Astrocyte (in vitro differentiated cells and primary cell): ENCODE measurements at regions not wholly inside any gene's neighbourhood (a gene's known extent, or its start where the extent isn't known, plus 50 kb on each side); places are given as distances from the start of the nearest gene placed in this dataset.

Source experiments
- DNase-seq: peaks from one replicate; pipeline ENCODE4 v3.0.0-alpha.2; 2010; ENCODE audit warnings: low read depth
- FAIRE-seq: peaks from 2 replicates; lab custom pipeline; 2011; peaks lifted over from hg19 to GRCh38; lab: Jason Lieb, UNC
- H2AFZ ChIP-seq: 2 replicates; pipeline ENCODE4 v1.6.0; 2012; ENCODE audit warnings: low read depth, low read length, inconsistent platforms
- H3K27ac ChIP-seq: 2 replicates; pipeline ENCODE4 v1.5.1; 2011; ENCODE audit warnings: low read depth, low read length, inconsistent platforms
- H3K27me3 ChIP-seq: 2 replicates; pipeline ENCODE4 v1.6.0; 2011; ENCODE audit warnings: low read length, inconsistent platforms; ENCODE audit not compliant: insufficient read depth
- H3K36me3 ChIP-seq: 2 replicates; pipeline ENCODE4 v1.5.1; 2011; ENCODE audit warnings: low read length, inconsistent platforms; ENCODE audit not compliant: insufficient read depth
- H3K4me1 ChIP-seq: 2 replicates; pipeline ENCODE4 v1.5.1; 2011; ENCODE audit warnings: low read length, inconsistent platforms; ENCODE audit not compliant: insufficient read depth
- H3K4me2 ChIP-seq: 2 replicates; pipeline ENCODE4 v1.6.0; 2012; ENCODE audit warnings: low read length, inconsistent platforms
- H3K4me3 ChIP-seq: 2 replicates; pipeline ENCODE4 v1.5.1; 2011; ENCODE audit warnings: low read depth, mild to moderate bottlenecking, low read length, inconsistent platforms; ENCODE audit not compliant: insufficient read depth
- H3K79me2 ChIP-seq: 2 replicates; pipeline ENCODE4 v1.6.0; 2012; ENCODE audit warnings: mild to moderate bottlenecking, low read length, inconsistent platforms; ENCODE audit not compliant: insufficient read depth
- H3K9ac ChIP-seq: 2 replicates; pipeline ENCODE4 v1.6.0; 2012; ENCODE audit warnings: mild to moderate bottlenecking, low read length, inconsistent platforms
- H3K9me3 ChIP-seq: 2 replicates; pipeline ENCODE4 v1.5.1; 2012; ENCODE audit warnings: low read depth, mild to moderate bottlenecking, low read length, inconsistent platforms; ENCODE audit not compliant: insufficient read depth
- H4K20me1 ChIP-seq: 2 replicates; pipeline ENCODE4 v1.6.0; 2012; ENCODE audit warnings: low read length, inconsistent platforms; ENCODE audit not compliant: insufficient read depth
- H3K27ac Mint-ChIP-seq: one replicate; pipeline ENCODE4 v1.8.0; 2021; ENCODE audit warnings: mild to moderate bottlenecking, mixed read lengths; ENCODE audit not compliant: unreplicated experiment
- H3K27me3 Mint-ChIP-seq: one replicate; pipeline ENCODE4 v1.8.0; 2021; ENCODE audit warnings: low read depth, mixed read lengths; ENCODE audit not compliant: unreplicated experiment
- H3K36me3 Mint-ChIP-seq: one replicate; pipeline ENCODE4 v1.8.0; 2021; ENCODE audit warnings: low read depth, mixed read lengths; ENCODE audit not compliant: unreplicated experiment
- H3K4me1 Mint-ChIP-seq: one replicate; pipeline ENCODE4 v1.8.0; 2021; ENCODE audit warnings: low read depth, mixed read lengths; ENCODE audit not compliant: unreplicated experiment
- H3K4me3 Mint-ChIP-seq: one replicate; pipeline ENCODE4 v1.8.0; 2021; ENCODE audit warnings: mild to moderate bottlenecking, moderate library complexity, mixed read lengths; ENCODE audit not compliant: unreplicated experiment
- H3K9me3 Mint-ChIP-seq: one replicate; pipeline ENCODE4 v1.8.0; 2021; ENCODE audit warnings: mild to moderate bottlenecking, mixed read lengths; ENCODE audit not compliant: unreplicated experiment
- CTCF ChIP-seq: IDR thresholded peaks from 2 replicates; pipeline ENCODE4 v1.5.1; 2011; ENCODE audit warnings: low read depth, mild to moderate bottlenecking, inconsistent platforms, low read length, moderate library complexity; ENCODE audit not compliant: insufficient read depth
- EZH2 ChIP-seq: IDR thresholded peaks from 2 replicates; pipeline ENCODE4 v1.6.1; 2012; ENCODE audit warnings: mild to moderate bottlenecking, low read length, inconsistent platforms; ENCODE audit not compliant: insufficient read depth

GRCh38 chr4:156598138-156598681 lies 373.4 kb downstream of the PDGFC start:
- Mint-ChIP-seq H3K36me3 (no peaks in the 10 kb centered on the region), H3K4me1 (peaks cover 51% of the 10 kb centered on the region), H3K4me3 (peak overlapping the region; percentile 20), H3K27ac (peak overlapping the region; percentile 97), H3K9me3 (peaks cover 9% of the 10 kb centered on the region), H3K27me3 (no peaks in the 10 kb centered on the region)
- DNase-seq (peak; percentile 87), FAIRE-seq (no peak)
- Histone ChIP-seq H2AFZ (peak overlapping the region; percentile 52), H3K9me3 (no peaks in the 10 kb centered on the region), H3K27ac (peak overlapping the region; percentile 66), H3K4me1 (peaks cover 13% of the 10 kb centered on the region), H3K36me3 (no peaks in the 10 kb centered on the region), H3K4me2 (peak overlapping the region; percentile 67), H3K9ac (peak overlapping the region; percentile 38), H3K4me3 (peak overlapping the region; percentile 25), H4K20me1 (no peaks in the 10 kb centered on the region), H3K27me3 (no peaks in the 10 kb centered on the region), H3K79me2 (no peaks in the 10 kb centered on the region)
- TF ChIP-seq CTCF = no peak
- TF ChIP-seq EZH2 = no peak

DNA sequence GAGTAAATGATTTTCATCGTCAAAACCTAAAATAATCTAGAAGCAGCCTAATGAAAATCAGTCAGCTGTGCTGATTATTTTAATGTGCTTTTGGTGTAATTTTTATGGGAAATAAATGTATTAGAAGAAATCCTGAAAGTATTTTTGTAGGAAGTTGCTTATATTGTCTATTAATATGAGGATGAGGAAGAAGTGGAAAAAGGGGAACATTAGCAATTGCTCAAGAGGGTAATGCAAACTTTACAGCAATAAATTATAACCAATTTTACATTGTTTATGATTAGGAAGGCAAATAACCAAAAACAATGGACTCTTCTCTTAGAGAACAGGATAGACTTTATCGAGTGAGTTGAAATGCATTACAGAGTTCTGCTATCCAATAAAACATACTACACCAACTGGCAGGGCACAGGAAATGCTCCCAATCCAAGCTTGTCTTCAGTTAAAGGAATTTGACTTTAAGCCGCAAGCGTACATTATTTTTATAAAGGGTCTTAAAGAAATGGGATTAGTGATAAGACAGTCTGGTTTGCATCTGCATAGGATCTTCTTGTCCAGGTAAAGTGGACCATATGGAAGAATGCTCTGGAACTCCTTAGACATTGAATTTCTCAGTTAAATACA lies 374.8 kb downstream of the PDGFC start:
- no peak overlapping the region for H3K27ac ChIP-seq
- Mint-ChIP-seq H3K4me1 (peaks cover 51% of the 10 kb centered on the region), H3K36me3 (no peaks in the 10 kb centered on the region), H3K27me3 (no peaks in the 10 kb centered on the region), H3K9me3 (peaks cover 12% of the 10 kb centered on the region), H3K4me3 (peak overlapping the region; percentile 50), H3K27ac (peak overlapping the region; percentile 68)
- H3K27me3 ChIP-seq = no peaks in the 10 kb centered on the region
- no peak for FAIRE-seq
- no peaks in the 10 kb centered on the region for H4K20me1 ChIP-seq
- no peak overlapping the region for H3K9ac ChIP-seq
- no peaks in the 10 kb centered on the region for H3K79me2 ChIP-seq
- H3K4me2 ChIP-seq = no peak overlapping the region
- DNase-seq = no peak
- no peak overlapping the region for H2AFZ ChIP-seq
- TF ChIP-seq CTCF (no peak), EZH2 (no peak)
- H3K4me3 ChIP-seq = no peak overlapping the region
- no peaks in the 10 kb centered on the region for H3K36me3 ChIP-seq
- H3K9me3 ChIP-seq = no peaks in the 10 kb centered on the region
- H3K4me1 ChIP-seq = peaks cover 13% of the 10 kb centered on the region

DNA sequence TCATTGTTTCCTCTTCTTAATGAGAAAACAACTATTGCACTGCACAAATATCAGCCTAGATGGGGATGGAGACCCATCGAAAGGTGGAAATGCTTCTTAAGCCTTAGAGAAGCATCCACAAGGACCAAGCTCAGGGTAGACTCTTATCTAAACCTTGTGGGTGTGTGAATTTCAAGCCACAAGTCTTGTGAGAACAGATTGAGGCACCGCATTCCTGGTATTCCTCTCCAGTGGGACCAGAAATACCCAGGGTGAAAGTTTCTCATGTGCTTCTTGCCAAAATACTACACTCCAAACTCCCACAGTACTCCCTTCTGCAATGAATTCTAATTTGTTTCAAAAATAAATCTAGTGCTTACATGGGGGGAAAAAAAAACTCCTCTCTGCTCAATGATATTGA lies 375.6 kb downstream of the PDGFC start:
- Mint-ChIP-seq H3K36me3 (no peaks in the 10 kb centered on the region), H3K4me3 (no peak overlapping the region), H3K9me3 (peaks cover 8% of the 10 kb centered on the region), H3K27me3 (no peaks in the 10 kb centered on the region), H3K4me1 (peaks cover 50% of the 10 kb centered on the region), H3K27ac (peak overlapping the region; percentile 68)
- Histone ChIP-seq H3K9me3 (no peaks in the 10 kb centered on the region), H3K79me2 (no peaks in the 10 kb centered on the region), H3K4me2 (no peak overlapping the region), H3K9ac (no peak overlapping the region), H3K4me1 (peaks cover 13% of the 10 kb centered on the region), H3K36me3 (no peaks in the 10 kb centered on the region), H3K4me3 (no peak overlapping the region), H2AFZ (no peak overlapping the region), H3K27ac (no peak overlapping the region), H3K27me3 (no peaks in the 10 kb centered on the region), H4K20me1 (no peaks in the 10 kb centered on the region)
- no peak for FAIRE-seq
- peak; percentile 88 for DNase-seq
- TF ChIP-seq CTCF = no peak
- no peak for TF ChIP-seq EZH2
